ENCODE measurements at regions not wholly inside any gene's neighbourhood (a gene's known extent, or its start where the extent isn't known, plus 50 kb on each side); places are given as distances from the start of the nearest gene placed in this dataset.

GRCh38 chr5:126300293-126300692 lies 122.9 kb upstream of the GRAMD2B start:
- intact Hi-C loops (cut with DNase I) = no loop called here
- Histone ChIP-seq H3K4me1 (no peaks in the 10 kb centered on the region), H3K36me3 (no peaks in the 10 kb centered on the region), H3K9me3 (peaks cover 0 to 7% (median 3%) of the 10 kb centered on the region in 4 donors), H3K4me3 (no peak overlapping the region), H3K27me3 (no peaks in the 10 kb centered on the region), H3K27ac (replicated peaks in 1 of 4) (no peak overlapping the region)
- WGBS = 92% methylated on average over 3 of the region's 3 CpGs
- TF ChIP-seq POLR2A (IDR thresholded peaks at IDR 0.05; ENCODE audit: low read depth) (no peak), EP300 (IDR thresholded peaks at IDR 0.05) (no peak), POLR2AphosphoS5 (IDR thresholded peaks at IDR 0.05) (no peak), CTCF (IDR thresholded peaks at IDR 0.05) (no peak)
- no peak for DNase-seq (ENCODE audit: extremely low spot score)

- no peak for TF ChIP-seq CTCF (IDR thresholded peaks at IDR 0.05)
- TF ChIP-seq POLR2A (IDR thresholded peaks at IDR 0.05; ENCODE audit: low read depth) = no peak
- no peak for TF ChIP-seq POLR2AphosphoS5 (IDR thresholded peaks at IDR 0.05)
- no peak for TF ChIP-seq EP300 (IDR thresholded peaks at IDR 0.05)
- Histone ChIP-seq H3K4me1 (no peaks in the 10 kb centered on the region), H3K27me3 (no peaks in the 10 kb centered on the region), H3K4me3 (no peak overlapping the region), H3K36me3 (no peaks in the 10 kb centered on the region), H3K9me3 (peaks cover 0 to 7% (median 3%) of the 10 kb centered on the region in 4 donors), H3K27ac (replicated peaks in 1 of 4) (no peak overlapping the region)
- 82% methylated on average over 3 of the region's 3 CpGs for WGBS
- intact Hi-C loops (cut with DNase I) = no loop called here
- DNase-seq (ENCODE audit: extremely low spot score) = no peak
Observed at GRCh38 chr5:126301056-126301455, 122.2 kb upstream of the GRAMD2B start.

GRCh38 chr5:126309860-126310259 lies 113.3 kb upstream of the GRAMD2B start:
- intact Hi-C loops (cut with DNase I) = no loop called here
- Histone ChIP-seq H3K4me1 (no peaks in the 10 kb centered on the region), H3K36me3 (no peaks in the 10 kb centered on the region), H3K4me3 (no peak overlapping the region), H3K27me3 (no peaks in the 10 kb centered on the region), H3K27ac (replicated peaks in 1 of 4) (no peak overlapping the region), H3K9me3 (no peaks in the 10 kb centered on the region)
- TF ChIP-seq EP300 (IDR thresholded peaks at IDR 0.05) (no peak), CTCF (IDR thresholded peaks at IDR 0.05) (no peak), POLR2A (IDR thresholded peaks at IDR 0.05; ENCODE audit: low read depth) (no peak)
- no peak for DNase-seq (ENCODE audit: extremely low spot score)

GRCh38 chr5:126311766-126312165 lies 111.4 kb upstream of the GRAMD2B start:
- WGBS = 43% methylated on average over 2 of the region's 2 CpGs
- no peaks in the 10 kb centered on the region for H3K27me3 ChIP-seq
- no peaks in the 10 kb centered on the region for H3K9me3 ChIP-seq
- intact Hi-C loops (cut with DNase I) = no loop called here
- no peak overlapping the region for H3K4me3 ChIP-seq
- H3K36me3 ChIP-seq = no peaks in the 10 kb centered on the region
- TF ChIP-seq CTCF (IDR thresholded peaks at IDR 0.05) (no peak), POLR2AphosphoS5 (IDR thresholded peaks at IDR 0.05) (no peak)
- no peaks in the 10 kb centered on the region for H3K4me1 ChIP-seq
- no peak overlapping the region for H3K27ac ChIP-seq (replicated peaks in 1 of 4)
- DNase-seq (ENCODE audit: extremely low spot score) = no peak

GRCh38 chr5:126315341-126315740 lies 107.9 kb upstream of the GRAMD2B start:
- Histone ChIP-seq H3K36me3 (no peaks in the 10 kb centered on the region), H3K4me1 (no peaks in the 10 kb centered on the region), H3K4me3 (no peak overlapping the region), H3K27me3 (no peaks in the 10 kb centered on the region), H3K9me3 (no peaks in the 10 kb centered on the region), H3K27ac (replicated peaks in 1 of 4) (no peak overlapping the region)
- no peak for TF ChIP-seq POLR2AphosphoS5 (IDR thresholded peaks at IDR 0.05)
- no peak for TF ChIP-seq EP300 (IDR thresholded peaks at IDR 0.05)
- no peak for TF ChIP-seq POLR2A (IDR thresholded peaks at IDR 0.05; ENCODE audit: low read depth)
- no peak for TF ChIP-seq CTCF (IDR thresholded peaks at IDR 0.05)
- 54% methylated on average over 3 of the region's 3 CpGs for WGBS
- intact Hi-C loops (cut with DNase I) = no loop called here
- DNase-seq (ENCODE audit: extremely low spot score) = no peak

Data from esophagus muscularis mucosa (tissue), 4 donors.